GM18519 (cell line): ENCODE measurements at regions not wholly inside any gene's neighbourhood (a gene's known extent, or its start where the extent isn't known, plus 50 kb on each side); places are given as distances from the start of the nearest gene placed in this dataset.

Experiments
- ATAC-seq: cut with Tn5 transposase; IDR thresholded peaks from one replicate; pipeline ENCODE4 v1.9.1; 2021; ENCODE audit warnings: mild to moderate bottlenecking, moderate library complexity; ENCODE audit not compliant: unreplicated experiment, low FRiP score

- ATAC-seq: no peak
These were observed 571.9 kb downstream of the ACTR3B start for GRCh38 chr7:153331427-153331826.

- no peak for ATAC-seq
These were observed 594.5 kb downstream of the ACTR3B start for GRCh38 chr7:153354071-153354470.

GRCh38 chr7:153370092-153370491, 610.5 kb downstream of the ACTR3B start:
- ATAC-seq: no peak

- ATAC-seq: no peak
These were observed 621.1 kb downstream of the ACTR3B start for GRCh38 chr7:153380636-153381035.

- peak; percentile 84 for ATAC-seq
These were observed 621.9 kb downstream of the ACTR3B start for GRCh38 chr7:153381275-153382040.

- no peak for ATAC-seq
These were observed 623.1 kb downstream of the ACTR3B start for GRCh38 chr7:153382641-153383101.

GRCh38 chr7:153383781-153384180, 624.2 kb downstream of the ACTR3B start:
- no peak for ATAC-seq

- ATAC-seq: no peak
These were observed 626.0 kb downstream of the ACTR3B start for GRCh38 chr7:153385502-153385901.

- no peak for ATAC-seq
These were observed 627.0 kb downstream of the ACTR3B start for GRCh38 chr7:153386556-153386955.

GRCh38 chr7:153388611-153389010, 629.1 kb downstream of the ACTR3B start:
- ATAC-seq: no peak

GRCh38 chr7:153389261-153389660, 629.7 kb downstream of the ACTR3B start:
- no peak for ATAC-seq

- no peak for ATAC-seq
These were observed 631.4 kb downstream of the ACTR3B start for GRCh38 chr7:153390955-153391354.

GRCh38 chr7:153392726-153393125, 633.2 kb downstream of the ACTR3B start:
- ATAC-seq: no peak

GRCh38 chr7:153393666-153394065, 634.1 kb downstream of the ACTR3B start:
- ATAC-seq: no peak

GRCh38 chr7:153396475-153396874, 636.9 kb downstream of the ACTR3B start:
- ATAC-seq: no peak

GRCh38 chr7:153397459-153397858, 637.9 kb downstream of the ACTR3B start:
- ATAC-seq: no peak

GRCh38 chr7:153397906-153398305, 638.4 kb downstream of the ACTR3B start:
- ATAC-seq: no peak

GRCh38 chr7:153398370-153398769, 638.8 kb downstream of the ACTR3B start:
- no peak for ATAC-seq

- ATAC-seq: no peak
These were observed 639.4 kb downstream of the ACTR3B start for GRCh38 chr7:153398789-153399553.

- ATAC-seq: no peak
These were observed 640.0 kb downstream of the ACTR3B start for GRCh38 chr7:153399554-153399940.

GRCh38 chr7:153400735-153401593, 641.4 kb downstream of the ACTR3B start:
- ATAC-seq: no peak
